ENCODE measurements at regions not wholly inside any gene's neighbourhood (a gene's known extent, or its start where the extent isn't known, plus 50 kb on each side); places are given as distances from the start of the nearest gene placed in this dataset.
"Not testable (repeated sequence)": the region's sequence is repeated elsewhere in the genome, so short reads cannot be mapped to it uniquely, and the experiment has no call there.

- TF ChIP-seq CTCF (conservative IDR thresholded peaks at IDR 0.05) (no peak), ZFX (IDR thresholded peaks at IDR 0.05) (no peak)
- H3K27ac ChIP-seq = no peak overlapping the region
Observed at GRCh38 chr4:64771149-64771548, 361.9 kb upstream of the TECRL start.

DNA sequence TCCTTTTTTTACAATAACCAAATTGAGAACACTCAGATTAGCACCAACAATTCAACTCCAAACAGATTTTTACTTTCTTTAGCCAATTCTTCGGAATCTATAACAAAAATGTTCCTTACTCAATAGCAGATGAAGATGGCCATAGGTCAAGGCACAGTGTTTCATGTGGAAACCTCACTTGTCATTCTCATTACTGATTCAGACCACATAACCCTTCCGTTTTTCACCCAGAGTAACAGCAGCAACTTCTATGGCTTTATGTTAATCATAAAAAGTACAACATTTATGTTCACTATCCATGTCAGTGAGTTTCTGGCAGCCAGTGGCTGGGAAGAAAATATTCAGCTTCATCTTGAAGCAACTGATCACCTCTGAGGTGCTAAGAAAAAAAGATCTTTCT lies 358.3 kb upstream of the TECRL start:
- no peak overlapping the region for H3K27ac ChIP-seq
- no peak for TF ChIP-seq ZFX (IDR thresholded peaks at IDR 0.05)
- no peak for TF ChIP-seq CTCF (conservative IDR thresholded peaks at IDR 0.05)

GRCh38 chr4:64766565-64766964 lies 357.3 kb upstream of the TECRL start:
- TF ChIP-seq CTCF (conservative IDR thresholded peaks at IDR 0.05) = no peak
- TF ChIP-seq ZFX (IDR thresholded peaks at IDR 0.05) = no peak
- H3K27ac ChIP-seq = no peak overlapping the region

DNA sequence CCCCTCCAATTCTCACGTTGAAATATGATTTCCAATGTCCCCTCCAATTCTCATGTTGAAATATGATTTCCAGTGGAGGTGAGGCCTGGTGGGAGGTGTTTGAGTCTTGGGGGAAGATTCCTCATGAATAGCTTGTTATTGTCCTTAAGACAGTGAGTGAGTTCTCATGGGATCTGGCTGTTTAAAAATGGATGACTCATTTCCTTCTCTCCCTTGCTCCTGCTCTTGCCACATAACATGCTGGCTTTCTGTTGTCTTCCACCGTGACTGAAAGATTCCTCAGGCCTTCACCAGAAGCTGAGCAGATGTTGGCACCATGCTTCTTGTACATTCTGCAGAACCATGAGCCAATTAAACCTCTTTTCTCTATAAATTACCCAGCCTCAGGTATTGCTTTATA lies 346.8 kb upstream of the TECRL start:
- TF ChIP-seq ZFX (IDR thresholded peaks at IDR 0.05) = no peak
- no peak for TF ChIP-seq CTCF (conservative IDR thresholded peaks at IDR 0.05)
- no peak overlapping the region for H3K27ac ChIP-seq

GRCh38 chr4:64747919-64748715 lies 338.9 kb upstream of the TECRL start:
- TF ChIP-seq CTCF (conservative IDR thresholded peaks at IDR 0.05) (no peak), ZFX (IDR thresholded peaks at IDR 0.05) (no peak)
- H3K27ac ChIP-seq = no peak overlapping the region

- H3K27ac ChIP-seq = no peak overlapping the region
- TF ChIP-seq CTCF (conservative IDR thresholded peaks at IDR 0.05) (no peak), ZFX (IDR thresholded peaks at IDR 0.05) (no peak)
Observed at GRCh38 chr4:64738240-64738639, 329.0 kb upstream of the TECRL start.

DNA sequence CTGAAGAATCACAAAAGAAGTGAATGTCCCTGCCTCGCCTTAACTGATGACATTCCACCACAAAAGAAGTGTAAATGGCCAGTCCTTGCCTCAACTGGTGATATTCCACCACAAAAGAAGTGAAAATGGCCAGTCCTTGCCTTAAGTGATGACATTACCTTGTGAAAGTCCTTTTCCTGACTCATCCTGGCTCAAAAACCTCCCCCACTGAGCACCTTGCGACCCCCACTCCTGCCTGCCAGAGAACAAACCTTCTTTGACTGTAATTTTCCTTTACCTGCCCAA lies 328.5 kb upstream of the TECRL start:
- H3K27ac ChIP-seq = not testable (repeated sequence)
